Lower leg skin (tissue), 3 donors: ENCODE measurements at regions not wholly inside any gene's neighbourhood (a gene's known extent, or its start where the extent isn't known, plus 50 kb on each side); places are given as distances from the start of the nearest gene placed in this dataset.

Experiments used
- POLR2A ChIP-seq, 2 donors: fragments of 450-650 bp; IDR thresholded peaks; one replicate each; pipeline ENCODE4 v1.6.1; 2016 to 2017; ENCODE audit warnings: antibody characterized with exemption in 2 of 2, mild to moderate bottlenecking in 1 of 2, moderate library complexity in 1 of 2
- TF ChIP-seq, protein P1 (sequence below), 3 donors: fragments of 450-650 bp; IDR thresholded peaks; one replicate each; pipeline ENCODE4 v1.5.1; 2016; ENCODE audit warnings: antibody characterized with exemption in 3 of 3, mild to moderate bottlenecking in 3 of 3, moderate library complexity in 2 of 3

DNA sequence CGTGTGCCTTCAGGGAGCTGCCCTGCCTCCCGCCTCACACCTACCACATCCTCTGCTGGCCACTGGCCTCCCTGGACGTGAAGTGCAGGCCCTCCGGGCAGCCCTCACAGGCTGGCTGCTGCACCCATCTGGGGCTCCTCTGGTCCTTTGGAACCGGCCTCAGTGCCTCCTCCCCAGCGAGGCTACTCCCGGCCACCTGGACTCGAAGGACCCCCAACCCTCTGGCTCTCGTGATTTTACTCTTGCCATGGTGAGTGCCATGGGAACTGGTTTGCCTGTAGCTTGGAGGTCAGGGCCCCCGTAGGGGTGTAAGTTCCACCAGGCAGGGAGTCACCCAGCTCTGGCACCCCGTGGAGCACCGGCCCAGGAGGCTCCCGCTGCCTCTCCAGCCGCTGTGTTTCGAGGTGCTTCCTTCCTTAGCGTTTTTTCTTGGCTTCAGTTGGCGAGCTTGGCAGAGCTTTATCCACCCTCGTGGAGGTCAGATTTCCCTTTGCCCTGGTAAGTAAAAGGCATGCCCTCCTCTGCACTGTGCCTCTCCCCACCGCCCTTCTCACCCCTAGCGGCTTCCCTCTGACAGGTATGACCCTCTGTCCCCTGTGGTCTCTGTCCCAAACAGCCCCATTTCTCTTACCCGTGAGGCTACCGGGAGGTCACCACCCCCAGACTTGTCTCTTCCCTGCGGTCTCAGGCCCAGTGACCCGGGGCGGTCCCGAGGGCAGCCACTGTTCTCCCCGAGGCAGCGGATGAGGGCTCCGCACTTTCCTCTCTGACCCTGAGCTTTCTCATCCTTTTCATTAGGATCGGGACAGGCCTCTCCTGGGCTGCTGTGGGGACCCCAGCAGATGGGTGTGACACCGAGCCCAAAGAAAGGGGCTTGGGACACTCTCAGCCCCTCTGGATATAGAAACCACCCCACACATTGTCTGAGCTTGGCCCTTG, 203.1 kb upstream of the C14orf180 start:
- TF ChIP-seq, protein P1, sequence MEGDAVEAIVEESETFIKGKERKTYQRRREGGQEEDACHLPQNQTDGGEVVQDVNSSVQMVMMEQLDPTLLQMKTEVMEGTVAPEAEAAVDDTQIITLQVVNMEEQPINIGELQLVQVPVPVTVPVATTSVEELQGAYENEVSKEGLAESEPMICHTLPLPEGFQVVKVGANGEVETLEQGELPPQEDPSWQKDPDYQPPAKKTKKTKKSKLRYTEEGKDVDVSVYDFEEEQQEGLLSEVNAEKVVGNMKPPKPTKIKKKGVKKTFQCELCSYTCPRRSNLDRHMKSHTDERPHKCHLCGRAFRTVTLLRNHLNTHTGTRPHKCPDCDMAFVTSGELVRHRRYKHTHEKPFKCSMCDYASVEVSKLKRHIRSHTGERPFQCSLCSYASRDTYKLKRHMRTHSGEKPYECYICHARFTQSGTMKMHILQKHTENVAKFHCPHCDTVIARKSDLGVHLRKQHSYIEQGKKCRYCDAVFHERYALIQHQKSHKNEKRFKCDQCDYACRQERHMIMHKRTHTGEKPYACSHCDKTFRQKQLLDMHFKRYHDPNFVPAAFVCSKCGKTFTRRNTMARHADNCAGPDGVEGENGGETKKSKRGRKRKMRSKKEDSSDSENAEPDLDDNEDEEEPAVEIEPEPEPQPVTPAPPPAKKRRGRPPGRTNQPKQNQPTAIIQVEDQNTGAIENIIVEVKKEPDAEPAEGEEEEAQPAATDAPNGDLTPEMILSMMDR (IDR thresholded peaks at IDR 0.05) = no peak
- no peak for TF ChIP-seq POLR2A (IDR thresholded peaks at IDR 0.05)
